Medulla oblongata (tissue), 1 donor: ENCODE measurements at regions not wholly inside any gene's neighbourhood (a gene's known extent, or its start where the extent isn't known, plus 50 kb on each side); places are given as distances from the start of the nearest gene placed in this dataset.

Experiments used
- DNase-seq: peaks from one replicate; pipeline ENCODE4 v3.0.0-alpha.2; 2015; ENCODE audit errors: extremely low spot score

DNA sequence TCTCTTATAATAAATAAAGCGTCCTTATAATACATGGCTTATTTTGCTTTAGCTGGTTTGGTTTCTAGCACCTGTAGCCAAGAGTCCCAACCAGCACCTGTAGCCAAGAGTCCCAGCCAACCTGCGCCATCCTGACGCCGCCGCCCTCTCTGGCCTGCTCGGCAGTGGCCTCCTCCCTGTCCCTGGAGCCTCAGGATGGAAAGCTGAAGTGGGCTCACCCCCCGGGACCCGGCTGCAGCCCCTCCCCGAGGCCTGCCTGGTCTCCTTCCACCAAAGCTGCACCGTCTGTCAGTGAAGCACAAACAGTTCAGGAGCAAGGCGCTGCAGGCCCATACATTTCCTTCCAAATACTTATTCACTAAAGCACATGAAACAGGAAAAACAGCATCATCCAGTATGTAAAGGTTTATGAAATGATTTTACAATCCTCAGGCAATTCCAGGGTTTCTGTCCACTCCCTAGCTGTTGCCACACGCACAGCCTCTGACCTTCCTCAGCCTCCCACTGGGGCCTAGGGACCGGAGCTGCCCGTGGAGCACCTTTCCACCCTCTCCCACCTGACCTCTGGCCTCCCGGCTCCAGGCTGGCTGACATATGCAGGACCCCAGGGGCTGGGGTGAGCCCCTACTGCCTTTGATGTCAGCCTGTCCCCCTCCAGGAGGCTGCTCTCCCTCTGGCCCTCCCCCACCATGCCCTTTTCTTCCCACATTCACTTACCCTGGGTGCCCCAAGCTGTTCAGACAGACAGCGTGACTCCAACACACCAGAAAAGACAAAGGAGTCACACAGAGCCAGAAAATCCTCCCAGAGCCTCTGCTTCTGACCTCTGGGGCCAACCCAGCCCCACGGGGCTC, 149.6 kb upstream of the PPP2R2D start:
- no peak for DNase-seq

DNA sequence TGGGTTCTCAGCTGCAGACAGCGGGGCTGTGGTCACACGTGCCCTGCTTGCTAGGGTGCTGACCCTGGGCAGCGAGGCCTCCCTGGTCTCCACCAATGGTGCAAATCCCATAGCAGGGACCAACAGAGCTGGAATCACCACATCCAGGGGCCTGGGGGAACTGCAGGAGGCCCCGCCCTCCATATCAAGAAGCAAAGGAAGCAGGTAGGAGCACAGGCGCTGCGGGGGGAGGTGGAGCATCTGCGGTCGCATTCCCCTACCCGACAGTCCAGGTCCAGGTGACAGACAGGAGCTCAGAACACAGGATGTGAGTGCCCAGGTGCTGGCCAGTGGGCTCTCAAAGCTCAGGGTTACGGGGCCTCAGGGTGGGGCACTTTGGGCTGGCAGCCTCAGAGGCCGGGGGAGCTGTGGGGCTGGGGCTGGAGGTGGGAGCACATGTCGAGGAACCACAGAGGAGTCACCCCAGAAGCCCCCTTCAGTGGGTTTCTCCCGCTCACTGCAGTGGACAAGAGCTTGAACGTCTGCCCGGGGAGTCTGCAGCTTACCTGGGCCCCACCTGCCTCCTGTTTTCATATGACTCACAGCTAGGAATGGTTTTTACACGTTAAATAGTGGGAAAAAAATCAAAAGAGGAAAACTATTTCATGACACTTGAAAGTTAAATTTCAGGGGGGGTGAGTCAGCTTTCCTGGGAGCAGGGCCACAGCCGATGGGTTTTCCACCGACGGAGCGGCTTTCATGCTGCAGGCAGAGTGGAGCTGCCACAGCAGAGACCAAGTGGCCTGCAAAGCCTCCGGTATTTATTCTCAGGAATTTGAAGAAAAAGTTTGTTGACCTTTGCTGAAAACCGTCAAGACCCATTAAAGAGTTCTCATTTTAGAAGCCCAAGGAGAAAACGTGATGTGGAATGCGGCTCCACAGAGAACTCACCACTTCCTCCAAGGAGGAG, 148.7 kb upstream of the PPP2R2D start:
- no peak for DNase-seq

DNA sequence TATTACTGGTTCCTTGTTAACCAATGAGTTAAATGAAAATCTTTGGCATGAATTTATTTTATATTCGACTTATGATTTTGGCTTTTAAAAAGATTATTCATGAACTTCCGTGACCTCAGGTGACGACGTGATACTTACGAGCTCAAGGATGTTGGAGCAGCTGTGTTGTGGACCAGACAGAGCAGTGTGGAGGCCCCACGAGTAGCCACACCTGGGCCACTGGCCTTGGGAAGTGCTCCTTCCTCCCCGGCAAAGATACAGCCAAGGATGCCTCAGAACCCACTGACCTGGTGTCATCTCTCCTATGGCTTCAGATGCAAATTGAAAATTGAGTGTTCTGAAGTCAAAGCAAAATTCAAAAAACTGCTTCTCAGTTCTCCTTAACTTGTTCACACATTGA, 147.5 kb upstream of the PPP2R2D start:
- DNase-seq, result no peak

DNA sequence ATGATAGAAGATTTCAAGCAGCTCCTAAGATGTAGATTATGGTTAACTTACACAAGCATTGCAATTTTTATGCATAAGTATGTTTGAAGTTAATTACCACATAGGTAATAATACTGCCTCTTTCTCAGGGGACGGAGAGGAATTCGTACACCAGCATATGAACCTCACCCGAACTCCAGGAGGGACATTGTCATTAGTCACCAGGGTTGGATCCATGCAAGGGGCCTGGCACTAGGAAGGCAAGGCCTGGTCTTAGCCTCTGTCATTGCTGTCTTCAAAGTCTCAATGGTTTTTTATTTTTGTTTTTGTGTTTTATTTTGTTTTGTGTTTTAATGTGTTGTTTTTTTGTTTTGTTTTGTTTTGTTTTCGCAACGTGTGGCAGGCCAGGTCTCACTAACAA, 145.6 kb upstream of the PPP2R2D start:
- no peak for DNase-seq

DNA sequence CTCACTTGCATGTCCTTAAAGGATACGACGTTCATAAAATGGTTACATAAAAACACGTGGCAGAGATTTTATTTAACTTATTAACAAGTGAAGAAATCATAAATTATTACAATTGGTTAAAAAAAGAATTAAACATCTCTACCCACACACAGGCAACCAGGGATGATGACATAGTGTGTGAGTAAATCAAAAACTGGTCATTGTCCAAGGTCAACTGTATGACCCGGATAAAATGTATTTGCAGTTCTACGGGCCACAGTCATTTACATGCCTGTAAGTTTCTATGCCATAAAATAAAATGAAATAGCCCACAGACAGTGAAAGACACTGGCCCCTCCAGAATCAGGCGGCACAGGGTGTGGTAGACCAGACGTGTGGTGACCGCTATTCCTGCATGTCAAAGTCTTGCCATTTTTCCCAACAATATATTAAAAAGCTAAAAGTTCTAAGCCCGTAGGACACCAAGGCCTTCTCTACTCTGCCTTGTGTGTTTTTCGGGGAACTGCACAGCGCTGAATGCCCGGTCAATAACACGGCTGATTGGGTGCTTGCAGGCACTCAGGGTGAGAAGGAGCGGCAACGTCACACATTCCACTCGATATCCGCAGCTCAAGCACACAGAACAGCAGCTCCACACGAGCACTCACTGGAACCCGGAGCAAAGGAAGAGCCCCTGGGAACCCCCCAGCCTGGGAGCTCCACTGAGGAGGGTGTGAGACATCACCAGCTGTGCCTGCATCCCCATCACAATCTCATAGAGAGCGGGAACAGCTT, 143.3 kb upstream of the PPP2R2D start:
- no peak for DNase-seq

DNA sequence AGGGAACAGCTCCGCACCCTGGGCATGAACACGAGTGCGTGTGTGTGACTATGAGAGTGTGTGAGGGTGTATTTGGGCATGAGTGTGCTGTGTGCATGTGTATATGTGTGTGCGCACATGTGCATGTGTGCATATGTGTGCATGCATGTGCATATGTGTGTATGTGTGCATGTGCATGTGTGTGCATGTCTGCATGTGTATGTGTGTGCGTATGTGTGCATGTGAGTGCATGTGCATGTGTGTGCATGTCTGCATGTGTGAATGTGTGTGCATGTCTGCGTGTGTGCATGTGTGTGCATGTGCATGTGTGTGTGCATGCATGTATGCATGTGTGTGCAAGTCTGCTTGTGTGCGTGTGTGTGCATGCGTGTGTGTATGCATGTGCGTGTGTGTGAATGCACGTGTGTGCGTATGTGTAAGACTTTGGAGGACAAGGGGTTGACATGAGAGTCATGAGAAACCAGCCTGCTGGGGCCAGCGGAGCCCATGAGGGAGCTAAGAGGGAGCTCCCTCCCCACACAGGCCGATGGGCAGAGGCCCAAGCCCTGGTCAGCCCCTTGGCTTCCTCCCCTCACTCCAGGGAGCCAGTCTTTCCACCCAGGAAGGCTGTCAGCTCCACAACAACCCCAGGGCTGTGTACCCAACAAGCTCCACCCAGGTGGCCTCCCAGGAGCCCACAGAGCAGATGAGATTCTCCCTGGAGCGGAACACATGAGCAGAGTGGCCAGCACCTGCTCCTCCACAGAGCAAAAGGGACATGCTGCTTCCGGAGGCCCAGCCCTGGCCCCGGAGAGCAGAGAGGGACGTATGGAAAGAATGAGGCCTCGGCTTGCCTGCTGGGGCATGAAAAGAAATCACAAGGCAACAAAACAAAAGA, 142.5 kb upstream of the PPP2R2D start:
- no peak for DNase-seq

DNA sequence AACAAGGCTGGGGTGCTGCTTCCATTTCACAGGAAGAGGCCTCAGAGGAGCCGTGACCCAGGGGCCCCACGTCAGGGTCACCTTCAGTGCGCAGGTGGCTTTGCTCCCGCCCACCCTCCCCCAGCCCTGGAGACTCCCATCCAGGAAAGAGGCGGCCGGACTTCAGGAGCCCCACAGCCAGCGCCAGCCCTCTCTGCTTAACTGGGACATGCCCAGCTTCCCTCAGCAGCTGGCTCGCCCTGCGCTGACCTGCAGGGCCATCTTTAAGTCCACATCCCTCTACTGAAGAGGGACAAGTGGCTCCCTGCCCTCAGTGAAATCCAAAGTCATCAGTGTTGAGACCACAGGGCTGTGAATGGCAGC, 141.9 kb upstream of the PPP2R2D start:
- DNase-seq, result no peak

DNA sequence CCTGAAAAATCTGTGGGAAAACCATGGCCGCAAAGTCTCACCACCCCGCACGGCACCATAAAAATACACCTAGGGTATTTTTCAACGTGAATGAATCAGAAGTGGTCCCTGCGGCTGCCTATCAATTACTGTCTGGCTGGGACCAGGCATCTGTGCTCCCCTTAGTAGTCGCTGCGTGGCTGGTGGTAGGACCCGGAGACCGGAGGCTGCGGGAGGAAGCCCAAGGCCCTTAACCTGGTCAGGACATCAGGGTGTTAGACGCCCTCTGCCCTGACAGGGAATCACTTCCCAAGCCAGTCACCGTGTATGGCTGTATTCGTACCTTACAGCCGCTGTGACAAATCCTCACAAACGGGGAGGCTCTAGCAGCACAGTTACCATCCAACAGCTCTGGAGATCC, 141.5 kb upstream of the PPP2R2D start:
- DNase-seq, result no peak

DNA sequence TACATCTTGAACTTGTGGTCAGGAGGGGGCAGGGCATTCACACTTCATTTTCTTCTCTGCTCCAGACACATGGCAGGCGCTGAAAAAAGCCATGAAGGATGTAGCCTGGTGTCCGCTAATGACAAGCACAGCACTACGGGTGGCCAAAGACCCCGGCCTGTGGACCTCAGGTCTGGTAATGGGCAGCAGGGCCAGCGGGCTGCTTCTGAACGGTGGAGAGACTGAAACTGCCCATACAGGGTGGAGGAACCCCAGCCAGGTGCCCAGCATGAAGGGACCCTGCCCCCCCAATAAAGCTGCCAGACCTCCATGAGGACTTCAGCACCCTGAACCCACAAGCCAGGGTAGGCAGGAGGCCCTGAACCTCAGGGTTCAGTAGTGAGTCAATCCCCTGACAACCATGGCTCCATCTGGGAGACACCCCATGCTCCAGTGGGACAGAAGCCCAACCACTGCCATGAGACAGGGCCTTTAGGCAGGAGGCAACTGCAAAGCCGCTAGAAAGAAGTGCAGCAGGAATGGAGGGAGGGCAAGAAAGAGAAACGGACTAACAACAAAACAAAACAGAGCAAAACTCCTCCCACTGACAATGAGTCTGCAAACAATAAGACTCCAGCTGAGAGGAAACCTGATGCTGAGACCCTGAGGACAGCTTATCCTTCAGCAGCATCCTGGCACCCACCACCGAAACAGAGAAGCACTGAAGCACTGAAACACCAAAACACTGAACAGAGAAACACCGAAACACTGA, 140.2 kb upstream of the PPP2R2D start:
- DNase-seq, result no peak

DNA sequence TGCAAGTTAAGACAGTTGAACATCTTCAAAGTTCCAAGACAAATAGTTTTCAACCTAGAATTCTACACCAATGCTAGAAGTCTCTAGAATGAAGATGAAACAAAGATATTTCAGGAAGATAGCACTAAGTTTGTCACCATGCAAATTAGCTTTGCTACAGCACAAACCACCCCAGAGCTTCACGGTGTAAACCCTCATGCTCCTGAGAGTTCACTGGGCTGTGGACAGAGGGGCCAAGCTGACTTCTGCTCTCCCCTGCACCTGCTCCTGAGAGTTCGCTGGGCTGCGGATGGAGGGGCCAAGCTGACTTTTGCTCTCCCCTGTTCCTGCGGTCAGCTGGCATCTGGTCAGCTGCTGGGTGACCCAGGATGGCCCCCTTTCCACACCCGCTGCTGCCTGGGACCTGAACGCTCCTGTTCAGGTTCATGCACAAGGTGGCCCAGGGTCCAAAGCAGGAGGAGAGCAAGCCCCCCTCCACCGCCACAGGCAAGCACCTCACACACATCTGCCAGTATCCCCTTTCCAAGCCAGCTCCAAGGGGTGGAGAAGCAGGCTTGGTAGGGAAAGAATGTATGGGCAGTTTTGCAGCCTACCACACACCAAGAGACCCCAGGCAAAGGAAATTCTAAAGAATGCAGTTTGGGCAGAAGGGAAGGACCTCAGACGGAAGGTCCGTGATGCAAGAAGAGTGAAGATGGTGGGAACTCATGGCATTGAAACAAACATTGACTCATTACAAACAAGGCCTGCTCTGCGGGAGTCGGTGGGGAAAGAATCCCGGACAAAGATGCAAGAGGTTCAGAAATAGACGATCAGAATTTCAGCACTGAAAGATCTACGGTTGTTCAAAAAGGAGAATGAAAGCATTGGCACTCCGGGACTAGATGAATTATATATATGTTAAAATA, 137.8 kb upstream of the PPP2R2D start:
- no peak for DNase-seq

DNA sequence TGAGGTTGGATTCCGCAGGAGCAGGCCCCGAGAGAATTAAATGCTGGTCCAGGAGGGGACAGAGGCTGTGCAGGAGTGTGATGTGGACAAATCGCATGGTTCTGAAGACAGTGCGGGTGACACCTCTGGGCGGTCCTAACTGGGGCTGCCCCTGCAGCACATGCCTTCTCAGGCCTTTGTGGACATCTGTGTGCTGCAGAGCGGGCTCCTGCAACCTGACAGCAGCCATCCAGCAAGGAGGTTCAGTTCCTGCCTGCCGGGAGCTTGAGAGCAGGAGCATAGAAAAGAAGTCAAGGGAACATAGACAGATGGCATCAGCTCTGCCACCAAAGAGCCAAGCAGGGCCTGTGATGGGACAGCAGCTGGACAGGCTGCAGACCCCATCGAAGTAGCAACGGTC, 135.9 kb upstream of the PPP2R2D start:
- no peak for DNase-seq

DNA sequence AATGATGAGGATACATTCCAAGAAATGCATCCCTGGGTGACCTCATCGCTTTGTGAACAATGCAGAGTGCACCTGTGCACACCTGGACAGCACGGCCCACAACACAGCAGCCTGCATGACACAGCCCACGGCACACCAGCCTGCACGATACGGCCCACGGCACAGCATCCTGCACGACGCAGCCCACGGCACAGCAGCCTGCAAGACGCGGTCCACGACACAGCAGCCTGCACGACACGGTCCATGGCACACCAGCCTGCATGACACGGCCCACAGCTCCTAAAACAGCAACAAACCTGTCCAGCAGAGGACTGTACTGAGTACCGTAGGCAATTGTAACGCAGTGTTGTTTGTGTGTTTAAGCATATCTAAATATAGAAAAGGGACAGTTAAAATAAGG, 134.7 kb upstream of the PPP2R2D start:
- DNase-seq, result no peak

DNA sequence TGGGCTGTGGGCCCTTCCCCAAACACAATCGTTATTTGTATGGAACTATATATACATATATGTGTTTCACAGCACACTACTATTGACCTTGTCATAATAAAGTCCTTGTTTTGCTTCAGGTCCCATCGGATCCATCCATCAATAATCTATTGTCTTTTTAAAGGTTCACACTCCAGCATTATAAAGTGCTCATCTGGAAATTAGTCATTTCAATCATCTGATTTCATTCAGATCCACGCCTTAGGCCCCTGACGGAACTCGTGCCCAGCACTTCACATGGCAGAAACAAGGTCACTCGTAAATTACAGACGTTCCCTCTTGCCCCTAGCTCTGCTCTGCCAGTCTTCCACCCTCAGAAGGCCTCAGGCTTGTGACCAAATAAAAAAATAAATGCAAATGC, 133.1 kb upstream of the PPP2R2D start:
- no peak for DNase-seq

DNA sequence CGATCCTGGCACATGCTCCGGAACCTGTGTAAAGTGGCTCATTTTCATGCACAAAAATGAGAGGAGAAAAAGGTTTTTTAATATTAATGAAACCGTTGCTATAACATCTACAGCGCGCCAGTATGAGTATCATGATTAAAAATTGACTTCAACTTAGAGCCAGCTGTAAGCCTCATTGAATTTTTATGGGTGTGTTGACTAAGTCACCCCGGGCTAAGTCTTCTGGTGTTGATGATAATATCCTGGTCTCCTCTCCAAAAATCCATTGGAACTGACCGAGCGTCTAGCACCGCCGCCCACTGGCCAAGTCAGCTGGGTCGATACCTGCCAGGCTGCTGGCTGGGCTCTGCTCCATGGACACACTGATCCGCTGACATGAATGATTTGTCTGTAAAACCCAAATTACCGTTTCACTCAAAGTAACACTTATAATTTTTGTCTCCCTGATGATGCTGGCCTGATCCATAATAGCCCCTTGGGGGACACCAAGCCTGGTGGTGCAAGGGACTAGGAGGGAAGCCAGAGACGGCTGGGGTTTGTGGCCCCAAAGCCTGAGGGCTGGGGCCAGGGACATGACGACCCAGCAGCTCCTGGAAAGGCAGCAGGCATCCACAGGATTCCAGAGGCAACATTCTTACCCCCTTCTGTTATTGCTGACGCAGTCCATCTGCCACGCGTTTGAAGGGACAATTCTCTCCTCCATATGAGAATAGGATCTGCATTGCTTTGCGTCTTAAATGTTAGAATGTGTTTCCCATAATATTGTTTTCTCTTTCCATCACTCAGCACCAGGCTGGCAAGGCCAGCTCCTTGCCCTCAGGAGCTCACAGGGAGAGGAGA, 131.0 kb upstream of the PPP2R2D start:
- no peak for DNase-seq

DNA sequence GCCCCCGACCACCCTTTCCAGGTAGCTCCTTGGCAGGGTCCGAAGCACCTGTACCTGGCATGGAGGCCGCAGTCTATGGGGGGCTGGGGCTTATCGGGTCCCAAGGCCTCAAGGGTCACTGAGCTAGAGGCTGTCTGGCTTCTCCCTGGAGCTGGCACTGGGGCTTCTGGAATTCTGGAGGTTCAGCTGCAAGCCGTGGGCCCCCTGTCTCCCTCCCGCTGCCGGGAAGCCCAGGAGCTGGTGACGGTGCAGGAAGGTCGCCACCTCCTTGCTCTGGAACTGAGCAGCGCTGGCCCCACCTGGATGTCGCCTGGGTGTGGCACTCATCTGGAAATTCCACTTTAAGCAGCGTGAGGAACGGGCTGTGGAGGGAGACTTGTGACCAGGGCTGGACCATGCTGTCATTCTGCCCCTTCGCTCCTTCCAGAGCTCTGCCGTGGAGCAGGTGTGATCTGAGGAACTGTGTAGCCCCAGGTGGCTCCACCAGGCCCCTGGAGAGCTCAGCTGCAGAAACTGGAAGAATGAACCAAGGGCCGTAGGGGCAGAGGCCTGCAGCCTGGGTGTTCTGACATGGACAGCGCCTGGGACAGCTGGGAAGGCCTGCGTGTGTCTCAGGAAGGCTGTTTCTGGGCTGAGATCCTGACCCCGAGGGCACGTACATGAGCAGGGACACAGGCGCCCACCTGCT, 129.7 kb upstream of the PPP2R2D start:
- DNase-seq, result no peak

DNA sequence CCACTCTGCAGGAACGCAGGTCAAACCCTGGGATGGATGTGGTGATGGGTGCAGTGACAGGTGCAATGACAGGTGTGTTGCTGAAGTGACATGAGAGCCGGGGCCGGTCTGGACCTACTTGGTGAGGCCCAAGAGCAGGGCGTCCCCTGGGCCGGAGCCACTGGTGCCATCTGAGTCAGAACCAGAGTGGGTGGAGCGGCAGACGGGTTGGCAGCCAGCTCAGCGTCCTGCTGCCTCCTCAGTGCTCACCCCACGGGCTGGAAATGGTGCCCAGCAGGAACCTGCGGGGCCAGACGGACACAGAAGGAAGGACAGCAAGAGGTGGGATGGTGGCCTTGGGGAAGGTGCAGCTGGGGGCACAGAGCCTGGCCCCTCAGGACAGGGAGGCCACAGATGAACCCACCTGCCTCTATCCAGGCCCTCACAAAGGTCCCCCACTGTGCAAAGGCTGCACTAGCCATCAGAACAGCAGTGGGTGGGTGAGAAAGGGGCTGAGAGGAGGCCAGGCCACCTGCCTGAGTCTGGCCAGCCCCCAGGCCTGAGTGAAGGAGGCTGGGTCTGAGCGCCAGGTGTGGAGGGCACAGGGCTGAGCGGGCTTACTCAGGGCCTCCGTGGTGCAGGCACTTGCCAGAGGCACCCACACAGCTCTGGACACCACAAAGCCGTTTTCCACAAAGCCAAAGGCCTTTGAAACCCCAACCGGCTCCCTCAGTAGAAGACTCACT, 129.0 kb upstream of the PPP2R2D start:
- DNase-seq, result no peak

DNA sequence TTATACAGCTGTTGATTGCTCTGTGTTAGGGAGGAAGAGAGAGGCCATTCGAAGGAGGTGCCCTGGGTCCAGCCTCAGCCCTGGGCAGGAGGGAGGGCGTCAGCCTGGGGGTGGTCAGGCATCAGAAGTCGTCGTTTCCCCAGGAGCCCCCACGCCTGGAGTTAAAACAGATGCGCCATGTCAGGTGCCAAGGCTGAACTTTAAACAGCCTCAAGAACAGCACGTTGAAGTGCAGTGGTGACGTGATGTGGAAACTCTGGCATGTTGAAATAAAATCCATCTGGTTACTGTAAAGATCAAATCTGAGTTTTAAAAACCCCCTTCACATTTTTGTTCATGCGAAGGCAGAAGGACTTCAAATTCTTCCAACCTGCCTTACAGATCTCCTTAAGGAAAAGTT, 128.4 kb upstream of the PPP2R2D start:
- no peak for DNase-seq
